Stomach (tissue), 4 donors: ENCODE measurements at regions not wholly inside any gene's neighbourhood (a gene's known extent, or its start where the extent isn't known, plus 50 kb on each side); places are given as distances from the start of the nearest gene placed in this dataset.

Source experiments
- CTCF ChIP-seq, 7 experiments: fragments of 450-650 bp in 4 of 7; fragments of 200-600 bp in 3 of 7; sonication (generic) in 3 of 7; IDR thresholded peaks; one replicate each; pipeline ENCODE4 v1.5.1; 2016 to 2019; ENCODE audit warnings: antibody characterized with exemption in 7 of 7, control low read depth in 2 of 7, mild to moderate bottlenecking in 1 of 7
- POLR2A ChIP-seq, 4 donors: fragments of 450-650 bp; IDR thresholded peaks; one replicate each; pipeline ENCODE4 v1.6.1; 2016; ENCODE audit warnings: antibody characterized with exemption in 4 of 4, control low read depth in 2 of 4, mild to moderate bottlenecking in 1 of 4, moderate library complexity in 1 of 4

GRCh38 chr10:117894339-117894738 lies 152.4 kb downstream of the RAB11FIP2 start:
- no peak for TF ChIP-seq CTCF (IDR thresholded peaks at IDR 0.05)
- no peak for TF ChIP-seq POLR2A (IDR thresholded peaks at IDR 0.05)
